Ovary (tissue), 7 donors: ENCODE measurements at regions not wholly inside any gene's neighbourhood (a gene's known extent, or its start where the extent isn't known, plus 50 kb on each side); places are given as distances from the start of the nearest gene placed in this dataset.
A peak's percentile ranks its signal among the peaks of the same experiment; 100 is the strongest.

Experiments used
- DNase-seq, 5 donors: peaks; one replicate each; pipeline ENCODE4 v3.0.0-alpha.2; 2019 to 2020
- H3K27ac ChIP-seq, 2 donors: fragments of 200-600 bp; one replicate each; pipeline versions ENCODE4 v1.5.1 to v1.8.0; 2019 to 2022
- H3K27me3 ChIP-seq: fragments of 200-600 bp; one replicate; pipeline ENCODE4 v1.8.0; 2022
- H3K36me3 ChIP-seq: fragments of 200-600 bp; sonication (generic); one replicate; pipeline ENCODE4 v1.5.1; 2019
- H3K4me1 ChIP-seq: one replicate; pipeline ENCODE4 v1.8.1; 2013; ENCODE audit warnings: mild to moderate bottlenecking, moderate library complexity; ENCODE audit not compliant: insufficient read depth
- H3K4me3 ChIP-seq: fragments of 200-600 bp; sonication (generic); one replicate; pipeline ENCODE4 v1.5.1; 2017
- H3K9me3 ChIP-seq, 2 donors: fragments of 200-600 bp in 1 of 2; sonication (generic) in 1 of 2; one replicate each; pipeline versions ENCODE4 v1.5.1 to v1.8.1; 2013 to 2019; ENCODE audit warnings: mild to moderate bottlenecking in 1 of 2, moderate library complexity in 1 of 2
- CTCF ChIP-seq, 3 donors: fragments of 450-650 bp in 2 of 3; fragments of 200-600 bp in 1 of 3; IDR thresholded peaks; one replicate each; pipeline versions ENCODE4 v1.5.1 to v1.8.0; 2016 to 2022; ENCODE audit warnings: antibody characterized with exemption in 3 of 3, mild to moderate bottlenecking in 1 of 3
- EP300 ChIP-seq: sonication (generic); formaldehyde crosslinking; IDR thresholded peaks from one replicate; pipeline ENCODE4 v1.6.1; 2017; ENCODE audit warnings: antibody characterized with exemption
- POLR2A ChIP-seq: fragments of 450-650 bp; IDR thresholded peaks from one replicate; pipeline ENCODE4 v1.6.1; 2017; ENCODE audit warnings: antibody characterized with exemption, mild to moderate bottlenecking, moderate library complexity
- WGBS, 3 donors: extraction: QIAGEN DNeasy Blood & Tissue Kit in 1 of 3; methylation state at CpG; one replicate each; pipeline versions ENCODE4 v1.1.5 to v1.1.7; 2013 to 2017; 5-methylcytosine and 5-hydroxymethylcytosine counted together
- intact Hi-C, 4 donors: fragments of 100-400 bp; cut with DNase I; formaldehyde crosslinking; loops; one replicate each; pipeline versions ENCODE4 v1.11.0 to v1.15.1; 2022 to 2023
- donor health status: DM: no; HTN: no; CAD: no; lungs with moderate emphysema.
- donor health status: DM: no; HTN: no; CAD: no.
- donor health status: Bipolar disorder and iron deficiency.
- donor health status: DM: no; HTN: no; CAD: no.
- donor health status: DM: yes; HTN: yes; CAD: no.

GRCh38 chr3:170726976-170727661 lies 141.2 kb upstream of the SLC7A14 start:
- Histone ChIP-seq H3K9me3 (no peaks in the 10 kb centered on the region), H3K4me1 (peaks cover 24% of the 10 kb centered on the region), H3K36me3 (no peaks in the 10 kb centered on the region), H3K27ac (peak overlapping the region in 1 of 2 donors; percentile 66), H3K27me3 (no peaks in the 10 kb centered on the region), H3K4me3 (no peak overlapping the region)
- peak in 1 of 5 donors; percentile 39 for DNase-seq
- no peak for TF ChIP-seq POLR2A
- TF ChIP-seq CTCF (IDR thresholded peaks at IDR 0.05): no peak
- TF ChIP-seq EP300: no peak
- intact Hi-C loops: no loop called here
- 2 to 7% (median 6%) methylated on average over 2 of the region's 2 CpGs for WGBS, 3 donors

- Histone ChIP-seq H3K27me3 (no peaks in the 10 kb centered on the region), H3K4me1 (peaks cover 23% of the 10 kb centered on the region), H3K4me3 (no peak overlapping the region), H3K27ac (peak overlapping the region in 1 of 2 donors; percentile 13), H3K36me3 (no peaks in the 10 kb centered on the region), H3K9me3 (no peaks in the 10 kb centered on the region)
- 4 to 17% (median 10%) methylated on average over 2 of the region's 2 CpGs for WGBS, 3 donors
- peak in 1 of 5 donors; percentile 55 for DNase-seq
- TF ChIP-seq POLR2A: no peak
- TF ChIP-seq CTCF (IDR thresholded peaks at IDR 0.05): no peak
- no peak for TF ChIP-seq EP300
- intact Hi-C loops: no loop called here
Observed at GRCh38 chr3:170725285-170725731, 139.4 kb upstream of the SLC7A14 start.

GRCh38 chr3:170724599-170725280 lies 138.9 kb upstream of the SLC7A14 start:
- TF ChIP-seq CTCF (IDR thresholded peaks at IDR 0.05) (no peak), POLR2A (no peak), EP300 (no peak)
- no peak overlapping the region for H3K4me3 ChIP-seq
- intact Hi-C loops: no loop called here
- peak overlapping the region in 1 of 2 donors; percentile 55 for H3K27ac ChIP-seq
- WGBS, 3 donors: 17 to 29% (median 20%) methylated on average over 1 of the region's 1 CpG
- peak; percentile 39 to 65 (median 44) for DNase-seq
- no peaks in the 10 kb centered on the region for H3K36me3 ChIP-seq
- H3K9me3 ChIP-seq: no peaks in the 10 kb centered on the region
- peaks cover 21% of the 10 kb centered on the region for H3K4me1 ChIP-seq
- H3K27me3 ChIP-seq: no peaks in the 10 kb centered on the region

- Histone ChIP-seq H3K9me3 (no peaks in the 10 kb centered on the region), H3K4me1 (peaks cover 21% of the 10 kb centered on the region), H3K27me3 (no peaks in the 10 kb centered on the region), H3K36me3 (no peaks in the 10 kb centered on the region), H3K4me3 (no peak overlapping the region), H3K27ac (no peak overlapping the region)
- WGBS, 3 donors: 39 to 50% (median 44%) methylated on average over 1 of the region's 1 CpG
- TF ChIP-seq EP300 (no peak), CTCF (IDR thresholded peaks at IDR 0.05) (no peak), POLR2A (no peak)
- intact Hi-C loops: no loop called here
- DNase-seq: no peak
Observed at GRCh38 chr3:170723241-170723640, 137.4 kb upstream of the SLC7A14 start.
